Skin epidermis (tissue), 12 donors: ENCODE measurements at regions not wholly inside any gene's neighbourhood (a gene's known extent, or its start where the extent isn't known, plus 50 kb on each side); places are given as distances from the start of the nearest gene placed in this dataset.
"Not testable (repeated sequence)": the region's sequence is repeated elsewhere in the genome, so short reads cannot be mapped to it uniquely, and the experiment has no call there.

ENCODE experiments used
- H3K27ac ChIP-seq, 21 experiments: fragments of 200-600 bp; sonication (generic) in 11 of 21; one replicate each; pipeline ENCODE4 v1.5.0; 2020; ENCODE audit warnings: mild to moderate bottlenecking in 3 of 21, inconsistent platforms in 2 of 21, moderate library complexity in 2 of 21
- H3K4me3 ChIP-seq, 7 experiments: fragments of 200-600 bp; sonication (generic) in 2 of 7; one replicate each; pipeline ENCODE4 v1.5.0; 2020; ENCODE audit warnings: inconsistent platforms in 2 of 7, mild to moderate bottlenecking in 2 of 7, moderate library complexity in 1 of 7

- Histone ChIP-seq H3K27ac (no peak overlapping the region), H3K4me3 (no peak overlapping the region)
Observed at GRCh38 chr10:130915065-130915464, 396.5 kb downstream of the TCERG1L start.

GRCh38 chr10:130921461-130921860, 390.1 kb downstream of the TCERG1L start:
- no peak overlapping the region for H3K4me3 ChIP-seq
- H3K27ac ChIP-seq, result no peak overlapping the region

GRCh38 chr10:130921911-130922440, 389.5 kb downstream of the TCERG1L start:
- no peak overlapping the region for H3K27ac ChIP-seq
- no peak overlapping the region for H3K4me3 ChIP-seq

- Histone ChIP-seq H3K4me3 (no peak overlapping the region), H3K27ac (no peak overlapping the region)
Observed at GRCh38 chr10:130923596-130923995, 387.9 kb downstream of the TCERG1L start.

- H3K27ac ChIP-seq, result no peak overlapping the region
- H3K4me3 ChIP-seq, result no peak overlapping the region
Observed at GRCh38 chr10:130924138-130924819, 387.2 kb downstream of the TCERG1L start.

- no peak overlapping the region for H3K4me3 ChIP-seq
Observed at GRCh38 chr10:130926442-130926841, 385.1 kb downstream of the TCERG1L start.

GRCh38 chr10:130927157-130927556, 384.4 kb downstream of the TCERG1L start:
- Histone ChIP-seq H3K4me3 (no peak overlapping the region), H3K27ac (no peak overlapping the region)

More at GRCh38 chr10:130926442-130926841, 385.1 kb downstream of the TCERG1L start:
- no peak overlapping the region for H3K27ac ChIP-seq

GRCh38 chr10:130928306-130928705, 383.2 kb downstream of the TCERG1L start:
- Histone ChIP-seq H3K27ac (no peak overlapping the region), H3K4me3 (no peak overlapping the region)

- H3K4me3 ChIP-seq, result no peak overlapping the region
- no peak overlapping the region for H3K27ac ChIP-seq
Observed at GRCh38 chr10:130929422-130930325, 381.8 kb downstream of the TCERG1L start.

GRCh38 chr10:130930821-130931220, 380.7 kb downstream of the TCERG1L start:
- Histone ChIP-seq H3K27ac (no peak overlapping the region), H3K4me3 (no peak overlapping the region)

- Histone ChIP-seq H3K27ac (no peak overlapping the region), H3K4me3 (no peak overlapping the region)
Observed at GRCh38 chr10:130931256-130931655, 380.3 kb downstream of the TCERG1L start.

GRCh38 chr10:130932326-130933007, 379.1 kb downstream of the TCERG1L start:
- Histone ChIP-seq H3K27ac (no peak overlapping the region), H3K4me3 (no peak overlapping the region)

GRCh38 chr10:130933008-130933390, 378.5 kb downstream of the TCERG1L start:
- H3K4me3 ChIP-seq, result no peak overlapping the region
- H3K27ac ChIP-seq, result no peak overlapping the region

GRCh38 chr10:130934293-130935127, 377.0 kb downstream of the TCERG1L start:
- no peak overlapping the region for H3K4me3 ChIP-seq
- H3K27ac ChIP-seq, result no peak overlapping the region

GRCh38 chr10:130935128-130935439, 376.4 kb downstream of the TCERG1L start:
- no peak overlapping the region for H3K27ac ChIP-seq
- H3K4me3 ChIP-seq, result no peak overlapping the region

GRCh38 chr10:130935897-130936550, 375.5 kb downstream of the TCERG1L start:
- H3K27ac ChIP-seq, result no peak overlapping the region
- H3K4me3 ChIP-seq, result no peak overlapping the region

- H3K4me3 ChIP-seq, result no peak overlapping the region
Observed at GRCh38 chr10:130936851-130937250, 374.7 kb downstream of the TCERG1L start.

GRCh38 chr10:130938051-130938450, 373.5 kb downstream of the TCERG1L start:
- no peak overlapping the region for H3K4me3 ChIP-seq
- H3K27ac ChIP-seq, result no peak overlapping the region

More at GRCh38 chr10:130936851-130937250, 374.7 kb downstream of the TCERG1L start:
- no peak overlapping the region for H3K27ac ChIP-seq

- H3K4me3 ChIP-seq, H3K27ac ChIP-seq: not testable (repeated sequence)
Observed at GRCh38 chr10:130938891-130939290, 372.6 kb downstream of the TCERG1L start.
